NCI-H1105 treated with DMSO at 0.1 percent for 48 hours (cell line): ENCODE measurements at regions not wholly inside any gene's neighbourhood (a gene's known extent, or its start where the extent isn't known, plus 50 kb on each side); places are given as distances from the start of the nearest gene placed in this dataset.
"Not testable (repeated sequence)": the region's sequence is repeated elsewhere in the genome, so short reads cannot be mapped to it uniquely, and the experiment has no call there.

Source experiments
- DNase-seq: peaks from one replicate; lab custom pipeline; 2025; lab: John Stamatoyannopoulos, UW

DNA sequence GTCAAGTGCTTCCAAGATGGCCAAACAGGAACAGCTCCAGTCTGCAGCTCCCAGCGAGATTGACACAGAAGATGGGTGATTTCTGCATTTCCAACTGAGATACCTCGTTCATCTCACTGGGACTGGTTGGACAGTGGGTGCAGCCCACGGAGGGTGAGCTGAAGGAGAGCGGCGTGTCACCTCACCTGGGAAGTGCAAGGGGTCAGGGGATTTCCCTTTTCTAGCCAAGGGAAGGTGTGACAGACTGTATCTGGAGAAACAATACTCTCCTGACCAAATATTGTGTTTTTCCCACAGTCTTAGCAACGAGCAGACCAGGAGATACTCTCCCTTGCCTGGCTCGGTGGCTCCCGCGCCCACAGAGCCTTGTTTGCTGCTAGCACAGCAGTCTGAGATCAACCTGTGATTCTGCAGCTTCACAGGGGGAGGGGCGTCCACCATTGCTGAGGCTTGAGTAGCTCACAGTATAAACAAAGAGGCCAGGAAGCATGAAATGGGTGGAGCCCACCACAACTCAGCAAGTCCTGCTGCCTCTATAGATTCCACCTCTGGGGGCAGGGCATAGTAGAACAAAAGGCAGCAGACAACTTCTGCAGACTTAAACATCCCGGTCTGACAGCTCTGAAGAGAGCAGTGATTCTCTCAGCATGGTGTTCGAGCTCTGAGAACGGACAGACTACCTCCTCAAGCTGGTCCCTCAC is 293.5 kb upstream of the SUCLG2 start:
- DNase-seq: no peak

- no peak for DNase-seq
Observed at GRCh38 chr3:67946436-67946835, 292.0 kb upstream of the SUCLG2 start.

GRCh38 chr3:67943546-67943945 is 289.1 kb upstream of the SUCLG2 start:
- DNase-seq: no peak

GRCh38 chr3:67941433-67942030 is 287.1 kb upstream of the SUCLG2 start:
- DNase-seq: no peak

DNA sequence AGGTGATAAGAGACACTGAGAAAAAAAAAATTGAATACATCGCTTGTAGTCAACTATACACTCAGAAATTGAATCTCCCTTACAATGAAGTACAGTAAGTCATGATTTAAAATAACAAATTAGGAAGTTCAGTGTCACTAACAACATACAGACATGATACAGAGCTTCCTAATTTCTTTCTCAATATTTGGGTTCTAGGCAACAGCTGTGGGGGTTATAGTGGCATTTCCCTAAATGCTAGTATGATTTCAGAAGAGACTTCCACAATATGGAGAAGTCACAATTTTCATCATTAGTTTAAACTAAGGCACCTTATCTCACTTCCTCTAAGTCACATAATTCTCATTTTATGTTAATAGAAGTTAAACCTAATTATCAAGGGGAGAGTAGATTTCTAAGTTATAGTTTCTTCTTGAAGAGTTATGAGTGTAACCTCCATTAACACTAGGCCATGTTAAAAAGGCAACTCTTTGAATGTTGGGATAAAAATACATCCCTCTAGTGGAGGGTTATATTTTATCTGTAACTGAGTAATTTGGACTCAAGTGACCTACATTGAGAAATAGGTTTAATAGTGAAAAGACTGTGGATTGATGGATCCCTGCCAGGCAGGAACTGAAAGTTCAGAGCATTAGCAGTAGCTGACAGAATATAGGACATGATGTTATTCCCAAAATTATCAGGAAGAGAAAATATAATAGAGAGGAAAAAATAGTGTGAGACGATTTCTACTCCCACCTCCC is 286.0 kb upstream of the SUCLG2 start:
- DNase-seq: no peak

DNA sequence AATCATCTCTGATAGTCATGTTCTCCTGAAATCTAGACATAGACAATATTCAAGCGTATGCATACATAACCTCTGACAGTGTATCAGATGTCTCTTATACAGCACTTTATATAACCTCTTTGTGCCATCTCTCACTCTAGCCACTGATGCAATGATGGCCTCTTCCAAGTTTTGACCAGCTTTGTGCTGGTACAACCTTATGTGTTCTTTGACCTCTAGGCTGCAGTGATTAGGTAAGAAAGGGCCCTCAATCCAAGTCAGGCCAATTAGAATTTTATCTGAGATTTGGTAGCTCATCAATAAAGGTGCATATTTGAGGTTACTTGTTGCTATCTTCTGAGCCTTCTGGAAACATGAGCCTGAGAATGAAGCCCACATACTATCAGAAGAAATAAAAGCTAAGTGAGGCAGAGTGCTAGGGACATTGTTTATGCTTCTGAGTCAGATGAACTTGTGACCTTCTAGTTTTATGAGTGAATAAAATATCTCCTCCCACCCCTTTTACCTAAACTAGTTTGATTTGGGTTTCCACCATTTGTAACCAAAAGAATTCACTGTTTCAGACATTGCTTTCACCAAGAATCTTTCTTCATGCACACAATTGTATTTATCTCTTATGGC is 283.2 kb upstream of the SUCLG2 start:
- DNase-seq: no peak

- DNase-seq: not testable (repeated sequence)
Observed at GRCh38 chr3:67930394-67930793, 276.0 kb upstream of the SUCLG2 start.

- no peak for DNase-seq
Observed at GRCh38 chr3:67923796-67924195, 269.4 kb upstream of the SUCLG2 start.

DNA sequence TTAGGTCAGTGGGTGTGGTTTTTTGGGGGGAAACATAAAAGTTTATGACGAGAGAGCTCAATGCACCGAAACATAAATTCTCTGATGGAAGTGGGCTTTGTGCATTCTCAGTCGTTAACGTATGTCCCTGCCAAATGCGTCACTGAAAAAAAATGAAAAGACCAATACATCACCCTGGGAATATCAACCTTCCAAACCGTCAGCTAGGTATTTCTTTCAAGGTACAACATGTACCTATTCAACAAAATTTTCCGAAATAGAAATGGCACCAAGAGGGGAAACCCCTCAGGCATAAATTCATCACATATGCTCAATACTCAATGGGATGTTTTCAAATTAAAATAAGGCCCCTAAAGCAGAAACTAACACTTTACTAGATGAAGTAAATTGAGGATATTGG is 266.6 kb upstream of the SUCLG2 start:
- DNase-seq: no peak

GRCh38 chr3:67920311-67920710 is 265.9 kb upstream of the SUCLG2 start:
- DNase-seq: no peak

DNA sequence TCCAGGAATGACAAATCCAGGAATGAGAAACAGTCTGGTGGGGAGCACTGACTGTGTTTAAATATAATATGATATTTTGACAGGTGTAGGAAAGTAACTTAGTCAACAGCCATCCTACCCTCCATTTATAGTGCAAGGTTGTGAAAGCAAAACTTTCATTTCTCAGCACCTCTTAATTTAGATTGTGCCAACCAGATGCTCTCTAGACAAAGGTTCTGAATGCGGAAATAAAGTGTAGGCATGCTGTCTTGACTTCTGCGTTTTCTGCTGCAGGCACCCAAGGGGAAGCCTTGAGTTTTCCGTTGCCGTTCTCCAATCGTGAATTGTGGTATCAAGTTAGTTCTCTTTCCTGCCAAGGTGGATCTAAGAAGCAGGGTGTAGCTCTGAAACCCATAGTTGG is 261.9 kb upstream of the SUCLG2 start:
- no peak for DNase-seq

GRCh38 chr3:67907735-67908134 is 253.3 kb upstream of the SUCLG2 start:
- no peak for DNase-seq

- no peak for DNase-seq
Observed at GRCh38 chr3:67906261-67906660, 251.8 kb upstream of the SUCLG2 start.

- peak; percentile 28 for DNase-seq
Observed at GRCh38 chr3:67901681-67902080, 247.3 kb upstream of the SUCLG2 start.

DNA sequence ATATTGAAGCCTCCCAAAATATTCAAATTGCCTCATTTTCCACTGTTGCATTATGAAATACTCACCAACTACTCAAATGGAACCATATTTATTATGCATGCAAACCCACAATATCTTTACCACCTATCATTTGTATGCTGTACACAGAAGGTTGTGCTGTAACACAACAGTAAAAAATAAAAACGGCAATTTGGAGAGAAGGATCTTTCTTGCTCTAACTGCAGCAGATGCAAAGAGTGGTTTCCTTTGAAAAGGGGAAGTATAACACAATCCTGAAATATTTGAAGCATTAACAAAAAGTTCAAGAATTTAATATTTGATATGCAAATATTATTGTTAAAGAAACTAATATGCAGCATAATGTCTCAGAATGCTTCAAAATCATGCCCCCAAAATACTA is 244.5 kb upstream of the SUCLG2 start:
- DNase-seq: no peak

- no peak for DNase-seq
Observed at GRCh38 chr3:67897351-67898336, 243.2 kb upstream of the SUCLG2 start.

DNA sequence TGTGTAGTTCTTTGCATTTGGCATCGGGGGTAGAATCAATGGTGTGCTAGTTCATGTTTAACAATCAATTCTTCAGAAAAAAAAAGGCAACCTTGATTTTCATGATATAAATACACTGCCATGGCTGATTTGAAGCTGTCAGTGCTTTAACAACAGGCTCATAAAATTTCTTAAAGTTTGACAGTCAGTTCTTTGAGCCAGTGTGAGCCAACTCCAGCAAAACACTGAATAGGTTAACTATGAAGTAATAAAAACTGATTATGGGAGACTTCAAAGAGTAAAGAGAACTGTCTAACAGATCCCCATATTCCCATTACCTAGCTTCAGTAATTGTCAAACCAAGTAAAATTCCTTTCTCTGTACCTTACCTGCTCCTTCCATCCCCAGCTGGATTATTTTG is 241.7 kb upstream of the SUCLG2 start:
- no peak for DNase-seq

DNA sequence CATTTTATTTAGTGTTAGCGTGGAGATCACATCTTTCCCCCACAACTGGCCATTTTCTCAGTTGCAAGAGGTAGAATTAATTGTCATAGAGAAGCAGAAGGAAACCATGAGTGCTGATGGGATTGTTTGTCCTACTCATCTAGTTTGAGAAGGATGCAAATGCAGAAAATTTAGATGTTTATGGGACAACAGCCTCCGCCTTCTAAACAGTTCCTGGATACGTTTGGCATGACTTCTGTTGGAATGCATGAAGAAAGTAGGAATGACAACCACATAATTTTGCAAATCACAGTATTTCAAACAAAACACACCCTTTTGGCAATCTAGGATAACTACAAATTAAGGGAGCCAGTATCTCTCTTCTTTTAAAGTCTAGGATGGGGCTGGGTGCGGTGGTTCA is 240.1 kb upstream of the SUCLG2 start:
- no peak for DNase-seq

DNA sequence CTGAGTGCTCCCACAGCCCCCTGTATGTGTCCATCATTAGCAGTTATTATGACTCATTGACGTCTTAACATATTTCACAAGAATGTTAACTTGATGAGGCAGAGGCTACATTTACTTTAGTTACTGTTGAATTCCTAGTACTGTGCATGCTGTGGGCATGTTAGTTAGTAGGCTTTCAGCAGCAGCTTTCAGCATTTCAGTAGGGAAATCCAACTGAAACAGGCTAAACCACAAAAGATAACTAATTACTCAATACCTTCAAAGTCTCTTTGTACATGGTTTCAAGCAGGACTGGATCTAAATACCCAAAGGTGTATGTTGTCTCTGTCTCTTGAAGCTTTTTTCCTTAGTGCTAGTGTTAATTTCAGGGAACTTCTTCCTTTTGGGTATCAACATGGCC is 229.9 kb upstream of the SUCLG2 start:
- DNase-seq: no peak

DNA sequence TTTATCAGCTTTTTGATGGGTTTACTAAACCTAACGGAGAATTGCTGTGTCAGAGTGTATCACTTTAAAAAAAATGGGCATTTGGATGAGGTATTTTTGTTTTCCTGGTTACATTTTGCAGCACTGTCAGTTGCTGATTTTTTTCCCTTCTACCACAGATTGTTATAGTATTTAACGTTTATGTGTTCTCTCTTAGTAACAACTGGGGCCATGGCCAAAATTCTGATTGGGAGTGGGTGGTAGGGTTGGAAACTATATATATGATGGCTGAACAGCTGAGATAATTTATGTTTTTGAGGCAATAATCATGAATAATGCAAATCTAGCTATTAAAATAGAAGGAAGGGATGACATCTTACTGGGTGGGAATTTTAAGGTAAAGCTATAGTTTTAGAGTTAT is 229.4 kb upstream of the SUCLG2 start:
- DNase-seq: no peak

DNA sequence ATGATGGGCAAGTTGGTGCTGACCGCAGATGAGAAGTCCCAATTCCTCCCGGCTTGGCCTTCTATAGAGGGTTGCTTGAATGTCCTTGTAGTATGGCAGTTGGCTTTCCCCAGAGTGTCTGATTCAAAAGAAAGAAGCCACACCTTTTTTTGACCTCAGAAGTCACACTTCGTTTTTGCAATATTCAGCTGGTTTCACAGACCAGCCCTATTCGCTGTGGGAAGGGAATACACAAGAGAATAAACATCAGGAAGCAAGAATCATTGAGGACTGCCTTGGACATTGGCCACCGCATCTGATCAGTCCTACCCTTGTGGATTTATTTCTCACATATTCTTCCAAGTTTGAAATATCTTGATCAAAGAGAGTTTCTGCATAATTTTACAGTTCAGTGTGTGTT is 228.6 kb upstream of the SUCLG2 start:
- no peak for DNase-seq

GRCh38 chr3:67876261-67876660 is 221.8 kb upstream of the SUCLG2 start:
- DNase-seq: no peak
